Thyroid gland (tissue), 4 donors: ENCODE measurements at regions not wholly inside any gene's neighbourhood (a gene's known extent, or its start where the extent isn't known, plus 50 kb on each side); places are given as distances from the start of the nearest gene placed in this dataset.

Source experiments
- CTCF ChIP-seq, 6 experiments: fragments of 200-600 bp in 3 of 6; fragments of 450-650 bp in 3 of 6; sonication (generic) in 3 of 6; IDR thresholded peaks; one replicate each; pipeline ENCODE4 v1.5.1; 2016 to 2019; ENCODE audit warnings: antibody characterized with exemption in 6 of 6, mild to moderate bottlenecking in 2 of 6, inconsistent platforms in 1 of 6, moderate library complexity in 1 of 6
- POLR2A ChIP-seq, 2 donors: fragments of 450-650 bp; IDR thresholded peaks; one replicate each; pipeline ENCODE4 v1.6.1; 2017; ENCODE audit warnings: antibody characterized with exemption in 2 of 2, mild to moderate bottlenecking in 2 of 2, moderate library complexity in 1 of 2

GRCh38 chr7:112989531-112989930 is 97.1 kb downstream of the GPR85 start:
- TF ChIP-seq CTCF (IDR thresholded peaks at IDR 0.05), result no peak
- no peak for TF ChIP-seq POLR2A (IDR thresholded peaks at IDR 0.05)
